GM10266 (cell line): ENCODE measurements at regions not wholly inside any gene's neighbourhood (a gene's known extent, or its start where the extent isn't known, plus 50 kb on each side); places are given as distances from the start of the nearest gene placed in this dataset.
"Not testable (repeated sequence)": the region's sequence is repeated elsewhere in the genome, so short reads cannot be mapped to it uniquely, and the experiment has no call there.

Experiments used
- DNase-seq: peaks from one replicate; pipeline ENCODE4 v3.0.0; 2012; ENCODE audit errors: extremely low spot score
- CTCF ChIP-seq: IDR thresholded peaks from 2 replicates; pipeline ENCODE4 v1.5.1; 2012; ENCODE audit warnings: mild to moderate bottlenecking, low read depth; ENCODE audit not compliant: control insufficient read depth, insufficient read depth; ENCODE audit errors: missing control alignments

GRCh38 chrX:20685652-20686051 lies 418.9 kb upstream of the RPS6KA3 start:
- TF ChIP-seq CTCF, result no peak
- no peak for DNase-seq

- no peak for TF ChIP-seq CTCF
- no peak for DNase-seq
These were observed 415.0 kb upstream of the RPS6KA3 start for GRCh38 chrX:20681683-20682082.

- no peak for DNase-seq
- TF ChIP-seq CTCF, result no peak
These were observed 414.3 kb upstream of the RPS6KA3 start for GRCh38 chrX:20680998-20681397.

- no peak for TF ChIP-seq CTCF
- no peak for DNase-seq
These were observed 405.8 kb upstream of the RPS6KA3 start for GRCh38 chrX:20672476-20672875.

- DNase-seq, result not testable (repeated sequence)
These were observed 405.0 kb upstream of the RPS6KA3 start for GRCh38 chrX:20671746-20672145.

- DNase-seq, result no peak
- TF ChIP-seq CTCF, result no peak
These were observed 403.9 kb upstream of the RPS6KA3 start for GRCh38 chrX:20670611-20671010.

GRCh38 chrX:20668550-20668949 lies 401.8 kb upstream of the RPS6KA3 start:
- no peak for DNase-seq
- TF ChIP-seq CTCF, result no peak

GRCh38 chrX:20666331-20666730 lies 399.6 kb upstream of the RPS6KA3 start:
- DNase-seq, result no peak
- no peak for TF ChIP-seq CTCF
